GM13977 (cell line): ENCODE measurements at regions not wholly inside any gene's neighbourhood (a gene's known extent, or its start where the extent isn't known, plus 50 kb on each side); places are given as distances from the start of the nearest gene placed in this dataset.

Source experiments
- DNase-seq: peaks from one replicate; pipeline ENCODE4 v3.0.0; 2012; ENCODE audit warnings: low spot score
- CTCF ChIP-seq: IDR thresholded peaks from 2 replicates; pipeline ENCODE4 v1.5.1; 2012; ENCODE audit warnings: mild to moderate bottlenecking, control low read depth; ENCODE audit not compliant: insufficient read depth; ENCODE audit errors: extremely low read depth, missing control alignments
- in situ Hi-C: fragments of 300-500 bp; cut with MboI; formaldehyde crosslinking; loops from one replicate; pipeline ENCODE4 v1.12.0; 2022; ENCODE audit warnings: low sequenced_read_pairs, low pct_unique_long_range_greater_than_20kb, mixed read lengths, inconsistent platforms; ENCODE audit not compliant: unreplicated experiment

GRCh38 chr6:17027441-17027840, 74.4 kb upstream of the STMND1 start:
- no peak for TF ChIP-seq CTCF
- DNase-seq = no peak
- in situ Hi-C loops = no loop called here

- TF ChIP-seq CTCF = no peak
- DNase-seq = no peak
- in situ Hi-C loops = no loop called here
Observed at GRCh38 chr6:17022604-17023003, 79.2 kb upstream of the STMND1 start.

- TF ChIP-seq CTCF = no peak
- in situ Hi-C loops = no loop called here
- DNase-seq = no peak
Observed at GRCh38 chr6:17021539-17021889, 80.3 kb upstream of the STMND1 start.

GRCh38 chr6:17020889-17021538, 80.8 kb upstream of the STMND1 start:
- TF ChIP-seq CTCF = no peak
- no peak for DNase-seq
- in situ Hi-C loops = no loop called here

- no peak for TF ChIP-seq CTCF
- in situ Hi-C loops = no loop called here
- no peak for DNase-seq
Observed at GRCh38 chr6:17018425-17018824, 83.4 kb upstream of the STMND1 start.

GRCh38 chr6:17017416-17017815, 84.4 kb upstream of the STMND1 start:
- no peak for DNase-seq
- no peak for TF ChIP-seq CTCF
- in situ Hi-C loops = no loop called here
